Bronchial epithelial cell (primary cell): ENCODE measurements at regions not wholly inside any gene's neighbourhood (a gene's known extent, or its start where the extent isn't known, plus 50 kb on each side); places are given as distances from the start of the nearest gene placed in this dataset.

Experiments used
- DNase-seq: peaks from one replicate; pipeline ENCODE4 v3.0.0-alpha.2; 2010; ENCODE audit warnings: low read depth
- FAIRE-seq: peaks from 2 replicates; lab custom pipeline; 2011; peaks lifted over from hg19 to GRCh38; lab: Jason Lieb, UNC
- H3K27me3 ChIP-seq: 2 replicates; pipeline ENCODE4 v1.5.1; 2011; ENCODE audit warnings: low read length; ENCODE audit not compliant: control insufficient read depth, insufficient read depth
- H3K36me3 ChIP-seq: 2 replicates; pipeline ENCODE4 v1.5.1; 2011; ENCODE audit warnings: low read length; ENCODE audit not compliant: control insufficient read depth, insufficient read depth
- H3K4me3 ChIP-seq: 2 replicates; pipeline ENCODE4 v1.5.1; 2011; ENCODE audit warnings: mild to moderate bottlenecking, low read depth, low read length, control low read depth
- CTCF ChIP-seq: IDR thresholded peaks from 2 replicates; pipeline ENCODE4 v1.5.1; 2011; ENCODE audit warnings: mild to moderate bottlenecking, moderate library complexity, low read length, control low read depth, inconsistent platforms; ENCODE audit not compliant: insufficient read depth, severe bottlenecking

GRCh38 chr6:71529769-71530168 is 241.2 kb downstream of the OGFRL1 start:
- no peak for TF ChIP-seq CTCF
- no peak overlapping the region for H3K4me3 ChIP-seq
- H3K36me3 ChIP-seq, result no peaks in the 10 kb centered on the region
- H3K27me3 ChIP-seq, result no peaks in the 10 kb centered on the region
- FAIRE-seq, result no peak
- no peak for DNase-seq

- no peak for FAIRE-seq
- H3K27me3 ChIP-seq, result no peaks in the 10 kb centered on the region
- TF ChIP-seq CTCF, result no peak
Observed at GRCh38 chr6:71531006-71531405, 242.4 kb downstream of the OGFRL1 start.

GRCh38 chr6:71531841-71532240 is 243.2 kb downstream of the OGFRL1 start:
- Histone ChIP-seq H3K27me3 (no peaks in the 10 kb centered on the region), H3K36me3 (no peaks in the 10 kb centered on the region), H3K4me3 (no peak overlapping the region)
- DNase-seq (no peak), FAIRE-seq (no peak)
- no peak for TF ChIP-seq CTCF

More at GRCh38 chr6:71531006-71531405, 242.4 kb downstream of the OGFRL1 start:
- no peak overlapping the region for H3K4me3 ChIP-seq
- no peaks in the 10 kb centered on the region for H3K36me3 ChIP-seq
- DNase-seq, result no peak

DNA sequence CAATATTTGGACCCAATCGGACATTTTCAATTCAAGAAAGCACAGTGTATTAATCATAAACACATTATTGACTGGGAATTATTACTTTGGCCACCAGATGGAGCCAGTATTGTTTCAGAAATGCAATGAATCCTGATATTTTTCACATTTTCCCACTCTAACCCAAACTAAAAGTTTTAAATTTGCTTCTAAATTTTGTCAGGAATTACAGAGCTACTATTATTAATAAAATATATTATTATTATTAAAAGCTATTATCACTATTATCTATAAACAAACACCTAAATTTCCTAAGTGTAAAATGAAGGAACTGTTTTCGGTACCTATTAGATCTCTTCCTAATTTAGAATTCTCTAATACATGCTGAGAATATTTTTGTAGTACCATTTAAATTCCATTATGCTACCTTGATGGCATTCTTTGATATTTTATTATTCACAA is 245.3 kb downstream of the OGFRL1 start:
- DNase-seq (peak; percentile 25), FAIRE-seq (no peak)
- H3K27me3 ChIP-seq, result no peaks in the 10 kb centered on the region

GRCh38 chr6:71534921-71535320 is 246.3 kb downstream of the OGFRL1 start:
- Histone ChIP-seq H3K4me3 (no peak overlapping the region), H3K27me3 (no peaks in the 10 kb centered on the region), H3K36me3 (no peaks in the 10 kb centered on the region)
- FAIRE-seq (no peak), DNase-seq (no peak)
- TF ChIP-seq CTCF, result no peak

More for the DNA sequence above, 245.3 kb downstream of the OGFRL1 start:
- Histone ChIP-seq H3K4me3 (no peak overlapping the region), H3K36me3 (no peaks in the 10 kb centered on the region)
- TF ChIP-seq CTCF, result peak; percentile 25

DNA sequence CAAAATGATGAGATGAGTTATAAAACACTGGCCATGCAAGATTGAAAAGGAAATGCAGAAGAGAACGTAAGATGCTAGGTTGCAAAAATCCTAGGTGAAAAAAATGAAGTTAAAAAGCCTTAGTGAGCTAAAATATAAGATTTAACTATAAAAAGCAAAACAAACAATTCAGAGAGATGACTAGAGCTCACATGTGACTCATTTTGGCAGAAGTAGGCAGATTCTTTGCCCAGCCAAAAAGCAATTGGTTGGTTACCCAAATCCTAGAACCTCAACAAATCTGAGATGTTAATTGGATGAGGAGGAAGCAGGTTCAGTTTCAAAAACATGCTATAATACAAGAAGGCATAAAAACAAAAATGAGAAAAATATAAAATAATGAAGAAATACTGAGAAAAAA is 249.1 kb downstream of the OGFRL1 start:
- no peaks in the 10 kb centered on the region for H3K36me3 ChIP-seq
- FAIRE-seq (no peak), DNase-seq (peak; percentile 20)
- H3K27me3 ChIP-seq, result no peaks in the 10 kb centered on the region
- H3K4me3 ChIP-seq, result no peak overlapping the region
- TF ChIP-seq CTCF, result no peak
